ENCODE measurements at regions not wholly inside any gene's neighbourhood (a gene's known extent, or its start where the extent isn't known, plus 50 kb on each side); places are given as distances from the start of the nearest gene placed in this dataset.
A peak's percentile ranks its signal among the peaks of the same experiment; 100 is the strongest.

GRCh38 chr10:63767138-63767801 is 246.1 kb downstream of the REEP3 start:
- H3K4me1 ChIP-seq (ENCODE audit: control insufficient read depth, insufficient read depth, low read length), result peaks cover 9% of the 10 kb centered on the region
- H3K27ac ChIP-seq (ENCODE audit: low read depth, low read length), result no peak overlapping the region
- H3K9ac ChIP-seq (ENCODE audit: extremely low read depth, low read length, poor library complexity, severe bottlenecking), result no peak overlapping the region
- H3K9me3 ChIP-seq (ENCODE audit: control insufficient read depth, low read length), result no peaks in the 10 kb centered on the region
- H3K27me3 ChIP-seq (ENCODE audit: control insufficient read depth, insufficient read depth, low read length, poor library complexity, severe bottlenecking), result no peaks in the 10 kb centered on the region
- Mint-ChIP-seq H3K4me1 (peaks cover 29% of the 10 kb centered on the region), H3K27ac (peak overlapping the region; percentile 57), H3K27me3 (ENCODE audit: insufficient read depth) (no peaks in the 10 kb centered on the region), H3K36me3 (ENCODE audit: low read depth) (no peaks in the 10 kb centered on the region), H3K9me3 (no peaks in the 10 kb centered on the region), H3K4me3 (no peak overlapping the region)
- H3K4me3 ChIP-seq (ENCODE audit: low read length), result no peak overlapping the region
- TF ChIP-seq CTCF (conservative IDR thresholded peaks at IDR 0.05), result peak; percentile 62
- 94% methylated on average over 2 of the region's 4 CpGs for WGBS, 2 experiments (ENCODE audit: insufficient coverage in 1 of 2, insufficient read length in 1 of 2)
- no peak for DNase-seq
- no peaks in the 10 kb centered on the region for H3K36me3 ChIP-seq (ENCODE audit: control insufficient read depth, insufficient read depth, low read length)

- H3K9me3 ChIP-seq (ENCODE audit: control insufficient read depth, low read length), result no peaks in the 10 kb centered on the region
- no peaks in the 10 kb centered on the region for H3K36me3 ChIP-seq (ENCODE audit: control insufficient read depth, insufficient read depth, low read length)
- no peak overlapping the region for H3K27ac ChIP-seq (ENCODE audit: low read depth, low read length)
- DNase-seq, result no peak
- no peak overlapping the region for H3K9ac ChIP-seq (ENCODE audit: extremely low read depth, low read length, poor library complexity, severe bottlenecking)
- Mint-ChIP-seq H3K9me3 (no peaks in the 10 kb centered on the region), H3K27ac (no peak overlapping the region), H3K27me3 (ENCODE audit: insufficient read depth) (no peaks in the 10 kb centered on the region), H3K4me1 (peaks cover 25% of the 10 kb centered on the region), H3K36me3 (ENCODE audit: low read depth) (no peaks in the 10 kb centered on the region), H3K4me3 (no peak overlapping the region)
- H3K4me1 ChIP-seq (ENCODE audit: control insufficient read depth, insufficient read depth, low read length), result peaks cover 9% of the 10 kb centered on the region
- no peaks in the 10 kb centered on the region for H3K27me3 ChIP-seq (ENCODE audit: control insufficient read depth, insufficient read depth, low read length, poor library complexity, severe bottlenecking)
- H3K4me3 ChIP-seq (ENCODE audit: low read length), result no peak overlapping the region
- no peak for TF ChIP-seq CTCF (conservative IDR thresholded peaks at IDR 0.05)
These were observed 248.2 kb downstream of the REEP3 start for GRCh38 chr10:63769367-63769766.

- WGBS, 2 experiments (ENCODE audit: insufficient coverage in 1 of 2, insufficient read length in 1 of 2), result 85 to 93% methylated on average over 7 of the region's 7 CpGs
- TF ChIP-seq CTCF (conservative IDR thresholded peaks at IDR 0.05), result peak; percentile 31
- Mint-ChIP-seq H3K9me3 (no peaks in the 10 kb centered on the region), H3K36me3 (ENCODE audit: low read depth) (no peaks in the 10 kb centered on the region), H3K27ac (no peak overlapping the region), H3K4me1 (peaks cover 26% of the 10 kb centered on the region), H3K4me3 (no peak overlapping the region), H3K27me3 (ENCODE audit: insufficient read depth) (no peaks in the 10 kb centered on the region)
- no peaks in the 10 kb centered on the region for H3K9me3 ChIP-seq (ENCODE audit: control insufficient read depth, low read length)
- H3K27ac ChIP-seq (ENCODE audit: low read depth, low read length), result no peak overlapping the region
- no peaks in the 10 kb centered on the region for H3K36me3 ChIP-seq (ENCODE audit: control insufficient read depth, insufficient read depth, low read length)
- no peak overlapping the region for H3K4me3 ChIP-seq (ENCODE audit: low read length)
- H3K4me1 ChIP-seq (ENCODE audit: control insufficient read depth, insufficient read depth, low read length), result peaks cover 9% of the 10 kb centered on the region
- H3K9ac ChIP-seq (ENCODE audit: extremely low read depth, low read length, poor library complexity, severe bottlenecking), result no peak overlapping the region
- no peaks in the 10 kb centered on the region for H3K27me3 ChIP-seq (ENCODE audit: control insufficient read depth, insufficient read depth, low read length, poor library complexity, severe bottlenecking)
- peak; percentile 62 for DNase-seq
These were observed 249.3 kb downstream of the REEP3 start for GRCh38 chr10:63770523-63770922.
